GM21529 (cell line): ENCODE measurements at regions not wholly inside any gene's neighbourhood (a gene's known extent, or its start where the extent isn't known, plus 50 kb on each side); places are given as distances from the start of the nearest gene placed in this dataset.

Source experiments
- ATAC-seq: cut with Tn5 transposase; IDR thresholded peaks from one replicate; pipeline ENCODE4 v1.9.1; 2021; ENCODE audit not compliant: unreplicated experiment

DNA sequence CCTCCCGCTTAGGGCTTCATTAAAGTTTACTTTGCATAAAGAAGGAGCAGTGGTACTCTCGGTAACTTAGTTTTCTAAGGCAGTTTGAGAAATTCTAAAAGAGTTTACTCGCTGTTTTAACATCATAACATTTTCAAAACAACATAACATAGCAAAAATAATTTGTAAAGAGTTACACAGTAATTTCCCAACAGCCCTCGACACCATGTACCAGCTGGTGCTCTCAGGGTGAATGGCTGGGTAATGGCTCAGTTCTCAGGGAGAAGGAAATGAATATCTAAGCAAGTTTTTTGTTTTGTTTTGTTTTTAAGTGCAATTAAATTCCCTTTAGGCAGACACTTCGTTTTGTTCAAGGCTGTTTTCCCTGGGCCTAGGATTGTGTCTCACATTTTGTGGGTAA is 435.3 kb downstream of the C4orf33 start:
- ATAC-seq, result no peak

DNA sequence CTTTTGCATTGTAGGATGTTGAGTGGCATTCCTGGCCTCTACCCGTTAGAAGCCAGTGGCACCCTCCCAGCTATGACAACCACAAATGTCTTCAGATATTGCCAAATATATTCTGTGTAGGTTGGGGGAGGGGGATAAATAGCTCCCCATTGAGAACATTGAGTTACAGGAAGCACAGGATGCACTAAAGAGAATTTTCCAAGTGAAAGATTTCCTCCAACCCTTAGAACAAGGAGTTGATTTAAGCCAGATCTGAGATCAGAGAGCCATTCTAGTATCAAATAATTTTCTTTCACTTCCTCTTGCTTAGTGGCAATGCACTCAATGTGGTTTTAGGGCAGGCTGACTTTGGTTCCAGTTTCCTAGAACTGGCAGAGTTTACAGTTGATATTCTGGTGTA is 436.6 kb downstream of the C4orf33 start:
- ATAC-seq, result peak; percentile 81

DNA sequence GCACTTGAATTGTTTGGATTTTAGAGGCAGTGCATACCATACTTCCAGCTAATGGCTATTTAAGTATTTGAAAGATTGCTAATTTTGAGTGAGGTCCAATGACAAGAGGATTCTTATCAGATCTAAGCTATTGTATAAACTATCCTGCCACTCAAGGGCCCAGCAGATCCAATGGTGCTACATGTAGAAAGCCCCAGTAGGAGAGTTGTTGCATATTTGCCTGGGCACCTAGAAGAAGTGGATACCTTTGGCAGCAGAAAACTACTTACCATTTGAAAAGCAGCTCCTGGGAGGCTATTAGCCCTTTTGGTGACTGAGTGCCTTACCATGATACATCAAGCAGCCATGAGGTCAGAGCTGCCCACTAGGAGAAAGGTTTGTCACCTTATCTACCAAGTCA is 447.3 kb downstream of the C4orf33 start:
- no peak for ATAC-seq

DNA sequence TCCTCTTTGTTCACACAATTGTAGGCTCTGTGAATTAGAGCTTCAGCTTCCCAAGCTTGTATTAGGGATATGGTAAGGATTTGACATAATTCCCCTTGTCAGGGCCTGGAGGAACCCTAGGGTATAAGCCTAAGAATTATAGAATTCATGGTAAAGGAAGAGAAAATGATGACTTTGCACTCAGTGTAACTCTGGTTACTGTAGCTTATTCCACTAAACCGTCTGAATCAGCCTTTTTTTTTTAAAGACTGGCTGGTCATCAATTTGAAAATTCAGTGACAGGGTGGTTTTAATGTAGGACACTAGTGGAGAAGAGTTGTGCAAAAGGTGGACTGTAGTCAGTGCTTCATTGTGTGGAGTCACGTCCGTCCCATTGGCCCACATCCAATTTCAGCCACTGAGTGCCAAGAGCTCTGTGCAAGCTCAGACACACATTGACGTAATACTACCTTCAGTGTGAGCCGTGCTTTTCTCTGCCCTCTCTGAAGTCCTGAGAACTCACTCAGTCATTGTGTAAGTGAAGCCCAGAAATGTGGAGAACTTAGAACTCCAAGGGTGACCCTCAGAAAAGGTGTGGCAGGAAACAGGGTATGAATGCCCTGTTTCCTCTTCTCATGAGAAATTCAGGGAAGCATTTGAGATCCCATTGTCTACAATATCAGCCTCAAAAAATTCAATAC is 449.8 kb downstream of the C4orf33 start:
- ATAC-seq, result no peak

DNA sequence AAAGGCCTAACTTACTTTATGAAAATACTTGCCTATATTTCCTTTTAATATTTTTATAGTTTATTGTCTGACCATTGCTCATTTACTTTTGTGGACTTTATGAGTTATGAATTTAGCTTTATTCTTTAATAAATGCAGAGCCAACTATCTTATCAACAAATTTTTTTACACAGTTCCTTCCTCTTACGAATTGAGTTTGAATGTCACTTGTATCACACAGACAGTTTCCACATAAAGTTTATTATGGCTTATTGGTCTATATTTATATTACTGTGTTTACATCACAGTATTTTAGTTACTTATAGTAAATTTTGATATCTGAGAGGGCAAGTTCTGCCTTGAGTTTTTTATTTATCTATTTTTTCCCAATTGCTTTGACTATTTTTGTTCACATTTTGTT is 450.6 kb downstream of the C4orf33 start:
- ATAC-seq, result no peak

DNA sequence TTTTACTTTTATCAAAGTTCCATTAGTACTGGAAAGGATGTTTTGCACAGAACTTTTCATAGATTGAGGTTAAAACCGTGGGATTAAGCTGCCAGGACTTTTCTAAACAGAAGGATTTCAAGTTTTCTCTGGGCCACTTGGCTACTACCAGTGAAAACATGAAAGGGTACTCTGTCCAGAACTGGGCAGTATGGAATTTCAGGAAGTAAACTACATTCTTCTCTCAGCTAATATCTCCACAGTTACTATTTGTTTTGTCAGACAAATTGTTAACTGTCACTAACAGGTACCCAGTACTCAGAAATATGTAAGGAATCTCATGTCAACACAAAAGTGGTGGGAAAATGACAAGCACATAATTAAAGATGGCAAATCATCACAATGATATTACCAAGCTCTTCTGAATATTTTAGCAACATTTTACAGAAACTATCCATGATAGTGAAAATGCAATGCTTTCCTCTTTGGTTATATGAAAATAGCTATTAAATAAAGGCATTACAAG is 454.4 kb downstream of the C4orf33 start:
- no peak for ATAC-seq

DNA sequence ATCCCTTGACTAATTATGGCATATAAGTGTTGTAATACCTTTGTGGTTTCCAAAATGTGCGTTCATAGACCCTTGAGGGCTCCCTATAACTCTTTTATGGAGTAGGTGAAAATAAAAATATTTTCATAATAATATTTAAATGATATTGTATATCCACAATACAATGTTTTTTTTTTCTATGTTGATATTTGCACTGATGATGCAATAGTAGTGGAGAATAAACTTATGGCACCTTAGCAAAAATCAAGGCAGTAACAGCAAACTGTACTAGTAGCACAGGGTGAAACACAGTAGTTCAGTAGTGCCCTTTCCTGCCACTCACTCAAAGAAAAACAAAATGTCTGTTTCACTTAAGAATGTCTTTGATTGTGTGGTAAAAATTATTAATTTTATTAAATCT is 465.3 kb downstream of the C4orf33 start:
- ATAC-seq, result no peak

DNA sequence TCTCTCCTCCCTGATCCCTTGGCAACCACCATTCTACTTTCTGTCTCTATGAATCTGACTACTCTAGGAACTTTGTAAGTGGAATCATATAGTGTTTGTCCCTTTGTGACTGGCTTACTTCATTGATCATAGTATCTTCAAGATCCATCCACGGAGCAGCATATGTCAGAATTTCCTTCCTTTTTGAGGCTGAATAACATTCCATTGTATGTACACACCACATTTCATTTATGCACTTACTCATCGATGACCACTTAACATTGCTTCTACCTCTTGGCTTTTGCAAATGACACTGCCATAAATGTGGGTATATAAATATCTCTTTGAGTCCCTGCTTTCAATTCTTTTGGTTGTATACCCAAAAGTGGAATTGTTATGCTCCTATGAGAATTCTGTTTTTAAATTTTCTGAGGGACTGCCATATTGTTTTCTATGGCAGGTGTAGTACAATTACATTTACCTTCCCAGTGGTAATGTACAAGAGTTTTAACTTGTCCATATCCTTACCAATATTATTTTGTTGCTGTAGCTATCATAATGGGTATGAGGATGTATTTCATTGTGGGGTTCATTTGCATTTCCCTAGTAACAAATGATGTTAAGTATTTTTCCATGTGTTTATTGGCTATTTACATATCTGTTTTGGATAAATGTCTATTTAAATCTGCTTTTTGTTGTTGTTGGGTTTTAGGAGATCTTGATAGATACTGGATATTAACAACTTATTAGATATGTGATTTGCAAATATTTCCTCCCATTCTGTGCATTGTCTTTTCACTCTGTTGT is 466.1 kb downstream of the C4orf33 start:
- no peak for ATAC-seq

DNA sequence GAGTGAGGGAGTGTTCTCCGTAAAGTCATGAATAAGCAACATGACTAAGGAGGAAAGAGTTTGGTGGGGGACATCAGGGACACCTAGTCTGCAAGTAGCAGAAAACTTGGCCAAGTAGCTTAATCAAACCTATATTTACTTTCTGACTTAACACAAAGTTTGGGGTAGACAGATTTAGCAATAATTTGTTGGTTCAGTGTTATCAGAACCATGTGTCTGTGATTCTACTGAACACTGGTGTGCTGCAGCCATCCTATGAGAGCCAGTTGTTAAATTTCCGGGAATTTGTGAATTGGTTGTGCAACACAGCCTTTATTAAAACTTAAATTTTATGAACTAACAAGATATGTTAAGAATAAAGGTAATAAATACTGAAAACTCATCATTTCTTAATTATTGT is 469.3 kb downstream of the C4orf33 start:
- no peak for ATAC-seq

DNA sequence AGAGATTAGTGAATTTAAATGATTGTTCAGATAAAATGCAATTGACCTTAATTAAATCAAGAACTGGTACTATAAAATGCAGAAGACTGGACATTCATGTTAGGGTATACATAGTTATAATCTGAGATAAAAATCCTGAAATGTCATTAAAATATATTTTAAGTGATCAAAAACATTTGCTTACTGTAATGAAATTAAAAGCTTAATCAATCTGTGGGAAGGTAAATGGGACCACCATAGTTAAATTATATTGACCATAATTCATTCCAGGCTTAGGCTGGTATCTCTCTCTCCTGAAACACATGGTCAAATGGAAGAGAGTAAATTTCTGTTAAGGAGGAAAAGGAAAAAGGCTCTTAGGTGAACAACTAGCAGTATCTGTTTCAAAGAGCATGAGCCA is 474.4 kb downstream of the C4orf33 start:
- ATAC-seq, result no peak

DNA sequence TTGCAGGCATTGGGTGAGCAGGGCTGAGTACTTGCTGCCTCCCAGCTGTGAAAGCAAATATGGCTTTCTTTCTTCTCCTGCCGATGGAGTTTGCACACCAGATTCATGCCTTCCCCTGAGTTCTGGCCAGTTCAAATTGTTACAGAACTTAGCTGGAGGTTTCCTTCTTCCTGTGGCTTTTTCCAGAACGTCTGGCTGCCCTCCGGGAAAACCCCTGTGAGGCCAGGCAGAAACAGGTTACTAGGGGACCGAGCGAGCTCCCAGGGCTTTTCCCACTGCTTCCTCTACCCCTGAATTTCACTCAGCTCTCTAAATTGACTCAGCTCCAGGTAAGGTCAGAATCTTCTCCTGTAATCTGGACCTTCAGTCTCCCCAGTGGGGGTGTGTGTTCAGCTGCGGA is 482.4 kb downstream of the C4orf33 start:
- ATAC-seq, result no peak

DNA sequence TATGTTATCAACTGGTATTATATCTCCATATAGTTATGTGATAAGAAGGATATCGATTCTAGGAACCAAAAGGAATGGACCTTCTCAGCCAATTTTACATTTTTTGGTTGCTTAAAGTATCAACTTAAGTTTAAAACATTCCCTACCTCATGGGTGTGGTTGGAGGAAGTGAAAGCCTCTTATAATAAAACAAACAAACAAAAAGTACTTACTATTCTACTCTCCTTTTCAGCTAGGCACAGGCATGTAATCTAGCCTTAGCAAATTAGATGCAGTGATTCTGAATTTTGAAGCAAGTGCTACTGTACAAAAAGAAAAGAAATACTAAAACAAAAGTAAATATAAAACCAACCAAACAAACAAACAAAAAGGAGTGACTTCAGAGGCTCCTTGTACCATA is 485.4 kb downstream of the C4orf33 start:
- ATAC-seq, result no peak

DNA sequence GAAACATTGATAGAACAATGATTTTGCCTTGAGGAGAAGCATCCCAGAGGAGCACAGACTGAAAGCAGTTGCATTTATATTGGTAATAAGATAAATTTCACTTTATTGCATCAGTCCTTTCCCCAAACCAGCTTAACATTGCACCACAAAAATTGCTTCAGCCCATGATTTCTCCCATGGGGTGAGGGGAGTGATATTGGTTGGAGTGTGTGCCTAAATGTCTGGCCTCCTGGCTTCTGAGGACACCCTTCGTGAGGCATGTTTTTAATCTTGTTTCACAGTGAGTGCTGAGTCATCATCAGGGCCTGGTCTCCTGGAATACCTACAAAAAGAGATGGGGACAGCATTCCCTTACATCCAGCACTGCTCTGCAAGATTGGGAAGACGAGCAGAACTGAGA is 487.9 kb downstream of the C4orf33 start:
- no peak for ATAC-seq

DNA sequence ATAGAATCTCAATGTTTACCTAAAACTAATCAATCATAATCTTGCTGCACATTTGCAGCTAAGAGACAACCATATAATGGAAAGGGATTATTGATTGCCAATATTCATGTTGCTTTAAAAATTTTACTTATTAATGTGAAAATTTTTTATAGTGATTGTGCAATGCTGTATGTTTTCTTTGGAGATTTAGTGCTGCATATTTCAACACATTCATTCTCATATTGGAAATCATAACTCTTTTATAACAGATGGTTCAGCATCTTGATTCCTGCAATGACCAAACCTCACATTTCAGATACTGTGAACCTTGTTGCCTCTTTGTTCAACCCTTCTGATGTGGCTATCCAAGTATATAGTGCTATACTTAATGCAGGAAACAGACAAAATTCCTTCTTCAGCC is 502.6 kb downstream of the C4orf33 start:
- no peak for ATAC-seq

DNA sequence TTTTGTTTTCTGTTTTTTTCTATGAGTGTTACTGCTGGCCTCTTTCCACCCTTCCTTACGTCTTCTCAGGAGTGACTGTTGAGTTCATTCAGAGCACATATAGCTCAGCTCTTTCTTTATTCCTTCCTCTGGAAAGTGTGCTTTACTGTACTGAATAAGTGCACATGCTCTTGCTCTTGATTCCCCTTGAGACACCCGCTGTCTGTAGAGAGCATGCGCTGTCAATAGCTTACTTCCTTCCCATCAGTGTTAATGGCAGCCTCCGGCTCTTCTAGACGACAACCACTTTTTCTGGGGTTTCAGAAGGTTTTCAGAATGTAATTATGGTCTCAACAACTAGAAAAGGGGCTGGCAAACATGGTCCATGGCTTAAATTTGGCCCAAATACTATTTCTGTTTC is 504.9 kb downstream of the C4orf33 start:
- ATAC-seq, result no peak

DNA sequence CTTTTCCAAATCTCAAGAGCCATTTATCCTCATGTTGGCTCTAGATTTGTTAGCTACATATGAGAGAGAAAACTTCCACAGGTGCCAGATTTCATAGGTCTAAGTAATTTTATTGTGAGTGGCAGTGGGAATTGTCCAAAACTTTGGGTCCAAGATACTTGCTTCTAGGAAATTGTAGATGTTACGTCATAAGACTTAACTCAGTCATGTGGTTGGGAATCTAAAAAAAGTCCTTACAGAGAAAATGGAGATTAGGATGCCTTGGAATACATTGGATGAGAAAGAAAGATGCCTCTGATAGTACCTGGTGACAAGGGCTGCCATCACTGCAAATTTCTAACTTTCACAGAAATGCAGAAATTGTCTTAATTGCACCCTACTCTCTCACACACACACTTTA is 506.5 kb downstream of the C4orf33 start:
- ATAC-seq, result no peak

DNA sequence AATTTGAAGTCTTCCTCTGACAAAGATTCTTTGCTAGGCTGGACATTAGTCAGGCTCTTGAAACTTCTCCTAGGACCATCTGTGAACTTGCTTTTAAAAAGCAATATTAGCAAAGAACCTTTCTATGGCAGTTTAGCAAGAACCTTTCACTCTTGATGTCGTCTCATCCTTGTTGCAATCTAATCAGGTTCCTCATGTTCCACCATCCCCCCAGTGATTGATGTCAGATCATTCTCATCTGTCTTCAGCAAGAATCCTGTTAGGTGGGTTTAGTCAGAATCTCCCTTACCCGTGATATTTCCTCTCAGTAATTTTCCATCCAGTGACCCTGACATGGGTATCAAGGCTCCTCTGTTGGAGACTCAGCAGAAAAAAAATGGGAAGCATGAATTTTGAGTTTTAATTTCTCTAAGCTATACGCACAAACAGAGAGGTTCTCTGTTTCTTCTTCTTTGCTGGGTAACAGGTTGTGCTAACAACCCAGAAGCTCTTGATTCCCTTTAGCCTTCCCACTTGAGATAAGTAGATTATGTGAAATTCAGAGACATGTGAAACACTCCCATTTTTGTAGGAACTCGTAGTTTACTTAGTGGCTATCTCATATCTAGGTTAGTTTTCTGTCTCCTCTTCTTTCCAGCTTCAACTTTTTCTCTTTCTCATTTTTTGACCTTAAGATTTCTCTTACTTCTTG is 507.4 kb downstream of the C4orf33 start:
- ATAC-seq, result no peak

DNA sequence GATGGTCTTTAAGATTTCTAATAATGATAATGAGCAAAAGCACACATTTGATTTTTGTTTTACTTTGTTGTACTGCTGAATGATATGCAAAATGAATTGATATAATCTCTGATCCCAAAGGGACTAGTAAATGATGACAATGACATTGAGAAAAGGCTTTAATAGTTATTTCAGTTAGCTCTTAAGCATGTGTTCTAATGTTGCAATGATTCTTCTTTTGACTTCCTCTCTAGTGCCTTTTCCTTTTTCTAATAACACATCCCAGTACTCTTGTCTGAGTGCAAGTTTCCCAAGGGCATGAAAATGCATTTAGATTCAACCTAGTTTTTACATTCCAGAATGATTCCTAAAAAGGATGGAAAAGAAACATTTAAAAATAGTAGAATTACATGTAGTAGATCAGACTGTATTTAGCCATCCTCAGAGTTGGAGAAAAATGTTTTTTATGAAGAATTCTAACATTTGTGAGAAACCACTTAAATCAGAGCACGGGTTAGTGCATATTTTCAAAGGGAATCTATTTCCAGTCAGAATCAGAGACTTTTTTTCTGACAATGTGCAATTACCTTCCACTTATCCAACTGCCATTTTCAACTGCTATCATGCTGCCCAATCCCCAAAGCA is 508.8 kb downstream of the C4orf33 start:
- ATAC-seq, result no peak

DNA sequence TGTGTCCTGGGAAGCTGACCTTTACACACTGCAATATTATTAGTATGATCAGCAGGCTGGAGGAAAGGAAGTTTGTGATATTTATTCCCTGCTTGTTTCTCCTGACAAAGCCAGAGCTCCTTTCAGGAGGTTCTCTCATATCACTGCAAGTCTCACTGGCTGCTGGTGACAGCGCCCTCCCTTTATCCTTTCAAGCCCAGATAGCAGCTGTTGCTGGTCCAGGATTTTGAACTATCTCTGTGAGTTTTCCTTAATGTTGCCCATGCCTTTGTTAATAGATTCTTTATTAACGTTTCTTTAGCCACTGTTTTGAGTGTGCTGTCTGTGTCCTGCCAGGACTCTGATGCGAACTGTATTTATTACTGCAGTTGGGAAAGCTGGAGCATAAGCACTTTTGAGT is 518.7 kb downstream of the C4orf33 start:
- no peak for ATAC-seq

DNA sequence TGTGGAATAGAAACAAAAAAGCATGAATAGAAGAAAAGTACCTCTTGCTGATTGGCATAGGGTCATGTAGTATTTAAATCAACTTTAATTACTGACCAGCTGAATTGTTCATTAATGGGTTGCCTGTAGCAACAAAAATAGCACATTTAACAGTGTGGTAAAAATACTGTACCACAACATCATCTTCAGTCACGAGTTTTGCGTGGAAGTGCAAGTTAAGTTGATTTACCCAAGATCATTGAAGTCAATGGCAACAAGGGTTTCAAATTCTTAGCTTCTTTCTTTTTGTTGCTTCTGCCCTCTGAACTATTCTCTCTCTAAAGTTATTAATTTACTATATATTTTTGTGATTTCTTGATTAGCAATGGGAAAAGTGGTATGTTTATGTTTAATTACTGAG is 526.6 kb downstream of the C4orf33 start:
- no peak for ATAC-seq

DNA sequence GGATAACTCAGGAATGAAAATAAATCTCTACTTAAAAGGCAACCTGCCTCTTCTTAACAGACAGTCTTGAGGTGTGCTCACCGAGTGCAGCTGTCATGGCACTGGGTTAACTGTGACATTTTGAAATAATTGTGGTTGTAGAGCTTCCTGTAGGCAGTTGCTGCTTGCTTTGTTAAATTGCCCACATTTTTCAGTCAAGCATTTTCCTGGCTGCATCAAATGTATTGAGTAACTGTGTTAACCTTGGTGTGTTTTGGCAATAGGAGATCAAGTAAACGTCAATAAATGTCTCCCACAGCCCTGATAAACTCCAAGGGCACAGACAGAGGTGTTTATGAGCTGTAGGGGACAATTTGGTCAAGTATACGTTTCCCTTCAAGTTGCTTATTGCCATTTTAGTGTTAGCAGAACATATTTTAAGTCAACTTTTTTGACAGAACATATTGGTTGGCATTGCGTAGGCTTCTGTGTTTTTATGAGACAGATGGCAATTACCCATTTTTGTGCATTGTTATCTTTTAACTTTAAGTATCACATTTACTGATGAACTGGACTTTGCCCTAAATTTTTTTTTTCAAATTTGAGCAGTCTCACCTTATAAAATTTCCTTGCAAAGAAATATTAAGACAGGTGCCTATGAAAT is 527.4 kb downstream of the C4orf33 start:
- no peak for ATAC-seq
